LoVo (cell line): ENCODE measurements at regions not wholly inside any gene's neighbourhood (a gene's known extent, or its start where the extent isn't known, plus 50 kb on each side); places are given as distances from the start of the nearest gene placed in this dataset.
"Not testable (repeated sequence)": the region's sequence is repeated elsewhere in the genome, so short reads cannot be mapped to it uniquely, and the experiment has no call there.

Source experiments
- DNase-seq: peaks from one replicate; pipeline ENCODE4 v3.0.0-alpha.2; 2016; ENCODE audit warnings: low spot score

GRCh38 chr1:178020968-178021640 is 51.2 kb upstream of the SEC16B start:
- no peak for DNase-seq

DNA sequence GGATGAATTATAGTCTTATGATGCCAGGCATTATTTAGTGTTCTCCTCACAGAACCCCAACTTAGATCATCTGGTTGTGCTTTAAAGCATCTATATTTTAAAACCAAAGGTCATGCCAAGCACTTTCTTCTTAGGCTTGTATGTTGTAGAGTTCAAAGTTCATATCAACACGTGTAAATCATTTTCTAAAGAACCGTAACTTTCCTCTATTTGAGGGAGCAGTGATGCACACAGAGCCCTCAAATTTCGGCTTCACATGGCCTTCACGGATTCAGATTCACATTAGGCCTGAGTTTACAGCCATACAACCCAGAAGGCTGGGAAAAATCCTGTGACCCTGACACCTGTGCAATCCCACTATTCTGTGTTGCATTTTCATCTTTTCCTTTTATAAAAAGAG is 52.1 kb upstream of the SEC16B start:
- no peak for DNase-seq

- DNase-seq, result peak; percentile 44
Observed at GRCh38 chr1:178023181-178023618, 53.3 kb upstream of the SEC16B start.

DNA sequence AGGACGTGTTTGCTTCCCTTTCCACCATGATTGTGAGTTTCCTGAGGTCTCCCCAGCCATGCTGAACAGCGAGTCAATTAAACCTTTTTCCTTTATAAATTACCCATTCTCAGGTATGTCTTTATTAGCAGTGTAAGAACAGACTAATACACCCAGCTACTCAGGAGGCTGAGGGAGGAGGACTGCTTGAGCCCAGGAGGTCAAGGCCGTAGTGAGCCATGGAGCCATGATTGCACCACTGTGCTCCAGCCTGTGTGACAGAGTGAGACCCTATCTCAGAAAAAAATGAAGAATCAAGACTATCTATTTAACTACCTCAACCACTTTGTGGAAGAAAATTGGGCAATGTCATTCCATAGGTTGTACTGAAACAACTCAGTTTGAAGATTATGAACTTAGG is 54.6 kb upstream of the SEC16B start:
- no peak for DNase-seq

DNA sequence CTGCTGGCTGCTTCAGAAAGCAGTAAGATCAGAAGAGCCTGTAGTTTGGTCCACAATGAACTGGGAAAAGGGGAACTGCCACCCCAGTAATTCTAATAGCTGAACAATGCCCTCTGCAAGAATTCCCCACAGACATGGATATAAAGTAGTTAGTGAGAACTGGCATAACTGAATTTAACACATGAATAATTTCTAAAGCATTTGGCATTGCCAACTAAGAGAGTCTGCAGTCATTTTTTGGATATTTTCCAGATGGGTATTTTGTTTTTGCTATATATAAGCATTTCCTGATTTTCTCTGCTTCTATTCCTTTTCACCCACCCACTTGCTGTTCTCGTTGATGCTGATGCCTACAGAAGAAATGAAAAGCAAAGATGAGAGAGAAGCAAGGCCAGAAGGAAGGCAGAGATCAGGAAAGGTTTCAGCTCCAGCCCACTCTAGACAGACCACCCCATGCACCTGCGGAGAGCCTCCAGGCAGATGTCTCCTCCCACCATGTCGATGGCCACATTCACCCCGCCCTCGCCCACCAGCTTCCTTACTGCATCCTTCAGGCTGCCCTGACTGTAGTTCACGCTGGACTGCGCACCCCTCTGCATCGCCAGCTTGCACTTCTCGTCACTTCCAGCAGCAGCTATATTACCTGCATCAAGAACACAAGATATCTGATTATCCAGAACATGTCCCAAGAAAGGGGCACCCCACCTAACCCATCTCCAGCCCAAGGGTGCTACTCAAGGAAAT is 55.9 kb upstream of the SEC16B start:
- DNase-seq, result no peak

- DNase-seq, result no peak
Observed at GRCh38 chr1:178028841-178029481, 59.1 kb upstream of the SEC16B start.

- DNase-seq, result no peak
Observed at GRCh38 chr1:178030467-178030866, 60.6 kb upstream of the SEC16B start.

DNA sequence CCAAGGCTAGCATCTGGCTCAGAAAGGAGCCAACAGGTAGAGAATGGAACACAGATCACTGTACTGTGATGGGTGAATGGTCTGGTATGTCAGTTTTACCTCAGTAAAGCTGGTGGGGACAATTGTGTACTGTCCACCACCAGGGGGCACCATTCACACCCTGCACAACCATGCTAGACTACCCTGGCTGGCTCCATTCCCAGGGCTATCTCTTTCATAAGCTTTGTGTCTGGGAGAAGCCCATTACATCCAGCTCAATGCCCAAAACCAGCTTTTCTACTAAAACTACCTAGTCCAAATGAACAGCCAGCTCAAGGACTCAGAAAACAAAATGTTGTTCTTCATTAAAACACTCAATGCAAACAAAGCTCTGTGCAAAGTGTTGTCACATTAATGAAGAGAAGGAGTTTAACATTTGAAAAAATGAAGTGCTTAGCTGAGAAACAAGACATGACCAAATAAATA is 62.0 kb upstream of the RASAL2 start:
- DNase-seq, result peak; percentile 79

DNA sequence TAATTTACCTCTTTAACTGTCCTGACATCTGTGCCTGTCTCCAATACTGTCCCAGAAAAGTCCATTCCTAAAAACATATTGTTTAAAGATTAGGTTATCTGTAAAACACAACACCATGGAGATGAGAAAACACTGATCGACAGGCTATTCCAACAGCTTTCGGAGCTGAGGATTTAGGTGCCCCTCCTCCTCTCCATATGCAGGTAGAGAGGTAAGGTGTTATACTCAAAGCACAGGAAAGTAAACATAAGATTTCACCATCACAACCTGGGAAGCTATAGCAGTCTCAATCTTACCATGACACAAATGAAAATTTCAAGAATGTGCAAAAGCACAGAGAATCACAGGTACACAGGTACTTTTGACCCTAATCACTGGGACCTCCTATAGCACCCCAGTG is 60.9 kb upstream of the RASAL2 start:
- no peak for DNase-seq

DNA sequence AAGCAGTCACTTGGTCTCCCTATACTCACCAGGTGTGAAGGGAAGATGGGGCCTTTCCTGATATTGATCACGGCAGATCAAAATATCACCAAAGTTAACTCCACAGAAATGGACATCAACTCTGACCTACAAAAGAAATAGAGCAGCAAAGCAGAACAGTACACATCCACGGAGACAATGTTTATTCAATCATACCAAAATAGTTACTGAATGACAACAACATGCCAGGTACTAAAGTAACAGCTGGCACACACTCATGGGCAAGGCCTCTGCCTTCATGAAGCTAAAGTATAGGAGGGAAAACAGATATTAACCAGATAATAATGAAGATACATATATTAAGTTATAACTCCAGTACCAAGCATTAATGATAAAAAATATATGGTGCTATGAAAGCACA is 59.2 kb upstream of the RASAL2 start:
- no peak for DNase-seq

- DNase-seq, result no peak
Observed at GRCh38 chr1:178036090-178036489, 57.8 kb upstream of the RASAL2 start.

GRCh38 chr1:178037510-178038253 is 56.2 kb upstream of the RASAL2 start:
- peak; percentile 85 for DNase-seq

- no peak for DNase-seq
Observed at GRCh38 chr1:178038372-178038771, 55.5 kb upstream of the RASAL2 start.

GRCh38 chr1:178039891-178040290 is 54.0 kb upstream of the RASAL2 start:
- DNase-seq, result peak; percentile 46

GRCh38 chr1:178043940-178044339 is 50.0 kb upstream of the RASAL2 start:
- DNase-seq, result not testable (repeated sequence)
